Sigmoid colon (tissue), 4 donors: ENCODE measurements at regions not wholly inside any gene's neighbourhood (a gene's known extent, or its start where the extent isn't known, plus 50 kb on each side); places are given as distances from the start of the nearest gene placed in this dataset.

Experiments
- EP300 ChIP-seq, 4 donors: sonication (generic); formaldehyde crosslinking; IDR thresholded peaks; one replicate each; pipeline ENCODE4 v1.6.1; 2017; ENCODE audit warnings: antibody characterized with exemption in 4 of 4
- POLR2A ChIP-seq, 2 donors: fragments of 450-650 bp; IDR thresholded peaks; one replicate each; pipeline ENCODE4 v1.6.1; 2016; ENCODE audit warnings: antibody characterized with exemption in 2 of 2, mild to moderate bottlenecking in 2 of 2, moderate library complexity in 2 of 2
- POLR2AphosphoS5 ChIP-seq, 4 donors: sonication (generic); formaldehyde crosslinking; IDR thresholded peaks; one replicate each; pipeline ENCODE4 v1.6.1; 2017; ENCODE audit warnings: antibody characterized with exemption in 4 of 4
- TF ChIP-seq, protein P1 (sequence below), 4 experiments: fragments of 450-650 bp in 3 of 4; fragments of 200-600 bp in 1 of 4; IDR thresholded peaks; one replicate each; pipeline ENCODE4 v1.5.1; 2016 to 2019; ENCODE audit warnings: antibody characterized with exemption in 4 of 4, mild to moderate bottlenecking in 3 of 4, moderate library complexity in 2 of 4

DNA sequence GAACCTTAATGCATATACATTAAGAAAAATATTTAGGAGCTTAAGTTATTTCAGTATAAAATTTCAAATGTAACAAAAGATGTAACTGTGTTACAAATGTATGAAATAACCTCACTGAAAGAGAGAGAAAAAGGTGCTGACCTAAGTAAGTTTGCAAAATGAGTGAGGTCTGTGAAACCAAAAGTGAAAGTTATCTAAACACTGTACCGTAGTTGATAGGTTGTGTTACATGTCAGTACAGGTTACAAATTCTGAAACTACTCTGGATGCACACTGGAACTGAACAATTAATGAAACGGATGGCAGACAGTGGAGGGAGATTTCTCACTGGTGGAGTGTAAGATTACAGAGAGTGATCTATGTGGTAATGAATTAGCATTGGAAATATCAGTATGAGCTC, 420.7 kb downstream of the ZNF385D start:
- TF ChIP-seq, protein P1, sequence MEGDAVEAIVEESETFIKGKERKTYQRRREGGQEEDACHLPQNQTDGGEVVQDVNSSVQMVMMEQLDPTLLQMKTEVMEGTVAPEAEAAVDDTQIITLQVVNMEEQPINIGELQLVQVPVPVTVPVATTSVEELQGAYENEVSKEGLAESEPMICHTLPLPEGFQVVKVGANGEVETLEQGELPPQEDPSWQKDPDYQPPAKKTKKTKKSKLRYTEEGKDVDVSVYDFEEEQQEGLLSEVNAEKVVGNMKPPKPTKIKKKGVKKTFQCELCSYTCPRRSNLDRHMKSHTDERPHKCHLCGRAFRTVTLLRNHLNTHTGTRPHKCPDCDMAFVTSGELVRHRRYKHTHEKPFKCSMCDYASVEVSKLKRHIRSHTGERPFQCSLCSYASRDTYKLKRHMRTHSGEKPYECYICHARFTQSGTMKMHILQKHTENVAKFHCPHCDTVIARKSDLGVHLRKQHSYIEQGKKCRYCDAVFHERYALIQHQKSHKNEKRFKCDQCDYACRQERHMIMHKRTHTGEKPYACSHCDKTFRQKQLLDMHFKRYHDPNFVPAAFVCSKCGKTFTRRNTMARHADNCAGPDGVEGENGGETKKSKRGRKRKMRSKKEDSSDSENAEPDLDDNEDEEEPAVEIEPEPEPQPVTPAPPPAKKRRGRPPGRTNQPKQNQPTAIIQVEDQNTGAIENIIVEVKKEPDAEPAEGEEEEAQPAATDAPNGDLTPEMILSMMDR (IDR thresholded peaks at IDR 0.05), result no peak
- TF ChIP-seq POLR2A (IDR thresholded peaks at IDR 0.05) (no peak), EP300 (IDR thresholded peaks at IDR 0.05) (no peak), POLR2AphosphoS5 (IDR thresholded peaks at IDR 0.05) (no peak)
